ENCODE measurements at regions not wholly inside any gene's neighbourhood (a gene's known extent, or its start where the extent isn't known, plus 50 kb on each side); places are given as distances from the start of the nearest gene placed in this dataset.

GRCh38 chr16:61596655-61597054, 439.6 kb downstream of the CDH8 start:
- no peak for DNase-seq

GRCh38 chr16:61595605-61596004, 440.6 kb downstream of the CDH8 start:
- DNase-seq = no peak

- no peak for DNase-seq
Observed at GRCh38 chr16:61590577-61590976, 445.7 kb downstream of the CDH8 start.

GRCh38 chr16:61587526-61587925, 448.7 kb downstream of the CDH8 start:
- DNase-seq = no peak

- no peak for DNase-seq
Observed at GRCh38 chr16:61581417-61582046, 454.7 kb downstream of the CDH8 start.

GRCh38 chr16:61580579-61580978, 455.7 kb downstream of the CDH8 start:
- DNase-seq = no peak

GRCh38 chr16:61579195-61579594, 457.0 kb downstream of the CDH8 start:
- no peak for DNase-seq

GRCh38 chr16:61576476-61576875, 459.8 kb downstream of the CDH8 start:
- DNase-seq = no peak

GRCh38 chr16:61575617-61576016, 460.6 kb downstream of the CDH8 start:
- DNase-seq = no peak

GRCh38 chr16:61569028-61569427, 467.2 kb downstream of the CDH8 start:
- DNase-seq = no peak

- no peak for DNase-seq
Observed at GRCh38 chr16:61564716-61565115, 471.5 kb downstream of the CDH8 start.

- DNase-seq = no peak
Observed at GRCh38 chr16:61555718-61556441, 480.4 kb downstream of the CDH8 start.

GRCh38 chr16:61549327-61549726, 486.9 kb downstream of the CDH8 start:
- no peak for DNase-seq

GRCh38 chr16:61547626-61548025, 488.6 kb downstream of the CDH8 start:
- DNase-seq = no peak

- no peak for DNase-seq
Observed at GRCh38 chr16:61544165-61544564, 492.1 kb downstream of the CDH8 start.

GRCh38 chr16:61540216-61540615, 496.0 kb downstream of the CDH8 start:
- DNase-seq = no peak

- DNase-seq = no peak
Observed at GRCh38 chr16:61530697-61531096, 505.5 kb downstream of the CDH8 start.

GRCh38 chr16:61500851-61501250, 535.4 kb downstream of the CDH8 start:
- no peak for DNase-seq

- no peak for DNase-seq
Observed at GRCh38 chr16:61480250-61480649, 556.0 kb downstream of the CDH8 start.

GRCh38 chr16:61471737-61472136, 564.5 kb downstream of the CDH8 start:
- no peak for DNase-seq

- no peak for DNase-seq
Observed at GRCh38 chr16:61471023-61471422, 565.2 kb downstream of the CDH8 start.

GRCh38 chr16:61465285-61465684, 571.0 kb downstream of the CDH8 start:
- no peak for DNase-seq

GRCh38 chr16:61460020-61460419, 576.2 kb downstream of the CDH8 start:
- no peak for DNase-seq

- no peak for DNase-seq
Observed at GRCh38 chr16:61435346-61435745, 600.9 kb downstream of the CDH8 start.

GRCh38 chr16:61432421-61432820, 603.8 kb downstream of the CDH8 start:
- no peak for DNase-seq

Data from CD4-positive, alpha-beta T cell treated with Interleukin-4 for 4 hours (primary cell).